H9 (cell line): ENCODE measurements at regions not wholly inside any gene's neighbourhood (a gene's known extent, or its start where the extent isn't known, plus 50 kb on each side); places are given as distances from the start of the nearest gene placed in this dataset.

Source experiments
- DNase-seq: peaks from one replicate; pipeline ENCODE4 v3.0.0-alpha.2; 2017
- H2AFZ ChIP-seq: one replicate; pipeline ENCODE4 v1.6.1; 2013; ENCODE audit warnings: mild to moderate bottlenecking, low read length, control low read depth, moderate library complexity
- H2AK5ac ChIP-seq: 2 replicates; pipeline ENCODE4 v1.6.1; 2013; ENCODE audit warnings: low read length, control low read depth, mixed read lengths; ENCODE audit not compliant: insufficient read length
- H2BK120ac ChIP-seq: one replicate; pipeline ENCODE4 v1.6.1; 2013; ENCODE audit warnings: low read depth, mild to moderate bottlenecking, low read length, control low read depth, inconsistent platforms; ENCODE audit not compliant: poor library complexity, severe bottlenecking
- H2BK12ac ChIP-seq: 2 replicates; pipeline ENCODE4 v1.6.1; 2013; ENCODE audit warnings: low read length, control low read depth, mixed read lengths, low read depth; ENCODE audit not compliant: insufficient read length
- H2BK15ac ChIP-seq: 2 replicates; pipeline ENCODE4 v1.6.1; 2013; ENCODE audit warnings: low read depth, low read length, control low read depth
- H2BK20ac ChIP-seq: one replicate; pipeline ENCODE4 v1.6.1; 2013; ENCODE audit warnings: low read depth, mild to moderate bottlenecking, low read length, control low read depth, inconsistent platforms; ENCODE audit not compliant: poor library complexity, severe bottlenecking
- H2BK5ac ChIP-seq: 2 replicates; pipeline ENCODE4 v1.6.1; 2013; ENCODE audit warnings: low read length, control low read depth, mixed read lengths; ENCODE audit not compliant: insufficient read length
- H3K14ac ChIP-seq: 2 replicates; pipeline ENCODE4 v1.6.1; 2013; ENCODE audit warnings: low read length, control low read depth; ENCODE audit not compliant: insufficient read depth
- H3K18ac ChIP-seq: 2 replicates; pipeline ENCODE4 v1.6.1; 2013; ENCODE audit warnings: low read depth, mild to moderate bottlenecking, mixed read lengths, low read length, control low read depth; ENCODE audit not compliant: insufficient read length
- H3K23ac ChIP-seq: 2 replicates; pipeline ENCODE4 v1.6.1; 2013; ENCODE audit warnings: low read length, control low read depth, mixed read lengths, low read depth; ENCODE audit not compliant: insufficient read length
- H3K23me2 ChIP-seq: 2 replicates; pipeline ENCODE4 v1.6.1; 2013; ENCODE audit warnings: low read depth, mild to moderate bottlenecking, mixed read lengths, low read length, control low read depth; ENCODE audit not compliant: insufficient read length, poor library complexity, severe bottlenecking
- H3K27ac ChIP-seq: 2 replicates; pipeline ENCODE4 v1.5.1; 2013; ENCODE audit warnings: low read length, control low read depth, mixed read lengths, low read depth; ENCODE audit not compliant: insufficient read length
- H3K27me3 ChIP-seq: 2 replicates; pipeline ENCODE4 v1.6.1; 2013; ENCODE audit warnings: low read length, control low read depth, inconsistent platforms; ENCODE audit not compliant: insufficient read depth
- H3K4ac ChIP-seq: 2 replicates; pipeline ENCODE4 v1.6.1; 2013; ENCODE audit warnings: low read depth, mild to moderate bottlenecking, control low read depth, inconsistent platforms, low read length, moderate library complexity
- H3K4me1 ChIP-seq: 2 replicates; pipeline ENCODE4 v1.6.1; 2013; ENCODE audit warnings: low read length, control low read depth, inconsistent platforms; ENCODE audit not compliant: insufficient read depth
- H3K4me2 ChIP-seq: 2 replicates; pipeline ENCODE4 v1.6.1; 2013; ENCODE audit warnings: low read length, control low read depth, mixed read lengths; ENCODE audit not compliant: insufficient read length, insufficient read depth
- H3K56ac ChIP-seq: 2 replicates; pipeline ENCODE4 v1.6.1; 2013; ENCODE audit warnings: low read depth, mild to moderate bottlenecking, mixed read lengths, low read length, control low read depth; ENCODE audit not compliant: insufficient read length
- H3K79me1 ChIP-seq: 2 replicates; pipeline ENCODE4 v1.6.1; 2013; ENCODE audit warnings: low read depth, mild to moderate bottlenecking, moderate library complexity, low read length, control low read depth, inconsistent platforms; ENCODE audit not compliant: insufficient read depth, poor library complexity, severe bottlenecking
- H3K79me2 ChIP-seq: 2 replicates; pipeline ENCODE4 v1.6.1; 2013; ENCODE audit warnings: low read length, control low read depth, inconsistent platforms; ENCODE audit not compliant: insufficient read depth
- H3K9ac ChIP-seq: 2 replicates; pipeline ENCODE4 v1.6.1; 2013; ENCODE audit warnings: low read length, control low read depth, mixed read lengths; ENCODE audit not compliant: insufficient read length; ENCODE audit errors: extremely low read depth
- H3K9me3 ChIP-seq: one replicate; pipeline ENCODE4 v1.6.1; 2013; ENCODE audit warnings: low read depth, low read length, inconsistent platforms; ENCODE audit not compliant: control insufficient read depth
- H3T11ph ChIP-seq: one replicate; pipeline ENCODE4 v1.6.1; 2013; ENCODE audit warnings: mild to moderate bottlenecking, low read length, control low read depth, inconsistent platforms
- H4K20me1 ChIP-seq: one replicate; pipeline ENCODE4 v1.6.1; 2013; ENCODE audit not compliant: control insufficient read depth, insufficient read length, insufficient read depth
- H4K5ac ChIP-seq: 2 replicates; pipeline ENCODE4 v1.6.1; 2013; ENCODE audit warnings: low read depth, mild to moderate bottlenecking, mixed read lengths, low read length, control low read depth; ENCODE audit not compliant: insufficient read length
- H4K8ac ChIP-seq: replicated peaks from 2 replicates; pipeline ENCODE4 v1.6.1; 2013; ENCODE audit warnings: low read length, control low read depth, mixed read lengths, low read depth; ENCODE audit not compliant: insufficient read length
- H4K91ac ChIP-seq: 2 replicates; pipeline ENCODE4 v1.6.1; 2013; ENCODE audit warnings: low read depth, mild to moderate bottlenecking, moderate library complexity, mixed read lengths, low read length, control low read depth; ENCODE audit not compliant: insufficient read length
- H3K27ac Mint-ChIP-seq, 3 experiments: 2 replicates in 2 of 3; 3 replicates in 1 of 3; pipeline ENCODE4 v1.8.0; 2020 to 2021; ENCODE audit warnings: mixed read lengths in 3 of 3, mild to moderate bottlenecking in 1 of 3, moderate library complexity in 1 of 3
- H3K27me3 Mint-ChIP-seq: 2 replicates; pipeline ENCODE4 v1.8.0; 2021; ENCODE audit warnings: low read depth, mild to moderate bottlenecking, moderate library complexity, mixed read lengths
- H3K36me3 Mint-ChIP-seq, 3 experiments: 2 replicates in 2 of 3; 3 replicates in 1 of 3; pipeline ENCODE4 v1.8.0; 2020 to 2021; ENCODE audit warnings: low read depth in 3 of 3, mixed read lengths in 3 of 3; ENCODE audit not compliant: insufficient read depth in 1 of 3
- H3K4me1 Mint-ChIP-seq, 2 experiments: 2 replicates each; pipeline ENCODE4 v1.8.0; 2020; ENCODE audit warnings: mixed read lengths in 2 of 2
- H3K4me3 Mint-ChIP-seq, 2 experiments: 2 replicates in 1 of 2; 3 replicates in 1 of 2; pipeline ENCODE4 v1.8.0; 2020 to 2021; ENCODE audit warnings: mild to moderate bottlenecking in 2 of 2, mixed read lengths in 2 of 2, moderate library complexity in 1 of 2
- H3K9me3 Mint-ChIP-seq, 2 experiments: 2 replicates in 1 of 2; 3 replicates in 1 of 2; pipeline ENCODE4 v1.8.0; 2020; ENCODE audit warnings: mild to moderate bottlenecking in 2 of 2, mixed read lengths in 2 of 2, moderate library complexity in 1 of 2
- CTCF ChIP-seq: fragments of 200-600 bp; sonication (generic); conservative IDR thresholded peaks from 3 replicates; pipeline ENCODE4 v1.8.0; 2021; ENCODE audit warnings: antibody characterized with exemption, mild to moderate bottlenecking
- WGBS: extraction: QIAGEN DNeasy Blood & Tissue Kit; methylation state at CpG from one replicate; pipeline ENCODE4 v1.1.7; 2013; ENCODE audit warnings: missing lambda C conversion rate, low lambda C conversion rate, mixed read lengths; ENCODE audit not compliant: insufficient read length; ENCODE audit errors: extremely low coverage; 5-methylcytosine and 5-hydroxymethylcytosine counted together

DNA sequence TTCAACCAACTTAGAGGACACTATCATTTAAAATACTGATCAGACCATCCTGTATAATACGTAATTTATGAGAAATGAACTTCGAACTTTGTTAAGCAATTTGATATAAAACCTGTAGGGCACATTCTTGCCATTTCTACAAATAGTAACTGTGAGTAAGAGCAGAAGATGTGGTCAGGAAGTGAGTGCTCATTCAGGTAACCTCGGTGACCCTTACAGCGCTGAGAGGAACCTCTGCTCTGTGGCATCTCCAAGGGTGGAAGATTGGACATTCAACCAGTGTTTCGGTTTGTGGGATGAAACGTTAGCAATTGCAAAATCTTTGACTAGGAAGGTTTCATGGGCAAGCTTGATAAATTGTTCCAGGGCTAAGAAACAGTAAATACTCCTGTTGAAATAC is 194.8 kb upstream of the IRX2 start:
- Histone ChIP-seq H3K14ac (no peak overlapping the region), H3K9me3 (no peaks in the 10 kb centered on the region), H3K4ac (no peak overlapping the region), H3K4me1 (no peaks in the 10 kb centered on the region), H2BK5ac (no peak overlapping the region), H3K27me3 (no peaks in the 10 kb centered on the region), H3K27ac (no peak overlapping the region), H3K79me2 (no peaks in the 10 kb centered on the region), H3K4me2 (no peak overlapping the region), H2BK15ac (no peak overlapping the region), H4K91ac (no peak overlapping the region), H3K9ac (no peak overlapping the region), H3K18ac (no peak overlapping the region), H2BK20ac (no peak overlapping the region), H2BK12ac (no peak overlapping the region), H2AFZ (no peak overlapping the region), H4K20me1 (no peaks in the 10 kb centered on the region), H4K8ac (no peak overlapping the region), H3K79me1 (no peaks in the 10 kb centered on the region), H2AK5ac (no peak overlapping the region), H3T11ph (no peak overlapping the region), H3K23me2 (no peaks in the 10 kb centered on the region), H4K5ac (no peak overlapping the region), H3K23ac (no peak overlapping the region), H3K56ac (no peak overlapping the region), H2BK120ac (no peak overlapping the region)
- TF ChIP-seq CTCF, result no peak
- H3K36me3 Mint-ChIP-seq, result peaks cover 0 to 19% (median 5%) of the 10 kb centered on the region in 3 experiments; a peak in 3 of 7 replicates
- H3K27me3 Mint-ChIP-seq, result no peaks in the 10 kb centered on the region
- no CpG with 5 or more reads among the region's 6 CpGs for WGBS
- no peak overlapping the region for H3K27ac Mint-ChIP-seq
- peaks cover 20 to 21% of the 10 kb centered on the region in 2 experiments for H3K9me3 Mint-ChIP-seq
- no peak for DNase-seq
- no peak overlapping the region for H3K4me3 Mint-ChIP-seq
- H3K4me1 Mint-ChIP-seq, result no peaks in the 10 kb centered on the region
